ENCODE measurements at regions not wholly inside any gene's neighbourhood (a gene's known extent, or its start where the extent isn't known, plus 50 kb on each side); places are given as distances from the start of the nearest gene placed in this dataset.

DNA sequence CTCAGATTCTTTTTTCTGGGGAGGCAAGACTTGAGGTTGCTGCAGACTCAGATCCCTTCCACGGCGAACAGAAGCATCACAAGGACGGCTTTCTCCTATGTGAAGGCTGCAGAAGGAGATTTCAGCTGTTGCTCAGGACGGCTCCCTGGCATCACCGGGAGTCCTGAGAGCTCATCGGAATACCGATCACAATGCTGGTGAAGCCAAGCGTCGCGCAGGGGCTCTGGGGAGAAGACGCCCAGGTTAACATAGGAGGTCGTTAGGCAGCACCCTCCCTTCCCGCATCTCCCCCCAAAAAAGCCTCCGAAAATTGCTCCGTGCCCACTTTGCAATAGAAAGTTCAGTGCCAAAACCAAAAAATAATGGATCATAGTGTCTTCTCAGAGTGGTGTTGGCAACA lies 127.2 kb upstream of the TMEM132D start:
- Histone ChIP-seq H3K27me3 (no peaks in the 10 kb centered on the region), H3K4me3 (replicated peaks in 1 of 3) (no peak overlapping the region), H3K36me3 (no peaks in the 10 kb centered on the region), H3K9me3 (no peaks in the 10 kb centered on the region), H3K4me1 (no peaks in the 10 kb centered on the region), H3K27ac (no peak overlapping the region)
- TF ChIP-seq, protein P1, sequence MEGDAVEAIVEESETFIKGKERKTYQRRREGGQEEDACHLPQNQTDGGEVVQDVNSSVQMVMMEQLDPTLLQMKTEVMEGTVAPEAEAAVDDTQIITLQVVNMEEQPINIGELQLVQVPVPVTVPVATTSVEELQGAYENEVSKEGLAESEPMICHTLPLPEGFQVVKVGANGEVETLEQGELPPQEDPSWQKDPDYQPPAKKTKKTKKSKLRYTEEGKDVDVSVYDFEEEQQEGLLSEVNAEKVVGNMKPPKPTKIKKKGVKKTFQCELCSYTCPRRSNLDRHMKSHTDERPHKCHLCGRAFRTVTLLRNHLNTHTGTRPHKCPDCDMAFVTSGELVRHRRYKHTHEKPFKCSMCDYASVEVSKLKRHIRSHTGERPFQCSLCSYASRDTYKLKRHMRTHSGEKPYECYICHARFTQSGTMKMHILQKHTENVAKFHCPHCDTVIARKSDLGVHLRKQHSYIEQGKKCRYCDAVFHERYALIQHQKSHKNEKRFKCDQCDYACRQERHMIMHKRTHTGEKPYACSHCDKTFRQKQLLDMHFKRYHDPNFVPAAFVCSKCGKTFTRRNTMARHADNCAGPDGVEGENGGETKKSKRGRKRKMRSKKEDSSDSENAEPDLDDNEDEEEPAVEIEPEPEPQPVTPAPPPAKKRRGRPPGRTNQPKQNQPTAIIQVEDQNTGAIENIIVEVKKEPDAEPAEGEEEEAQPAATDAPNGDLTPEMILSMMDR (IDR thresholded peaks at IDR 0.05), result no peak
- TF ChIP-seq POLR2A (IDR thresholded peaks at IDR 0.05), result no peak
- WGBS, 2 donors, result 69% methylated on average over 15 of the region's 15 CpGs
- intact Hi-C loops (cut with DNase I), result no loop called here
- no peak for DNase-seq

DNA sequence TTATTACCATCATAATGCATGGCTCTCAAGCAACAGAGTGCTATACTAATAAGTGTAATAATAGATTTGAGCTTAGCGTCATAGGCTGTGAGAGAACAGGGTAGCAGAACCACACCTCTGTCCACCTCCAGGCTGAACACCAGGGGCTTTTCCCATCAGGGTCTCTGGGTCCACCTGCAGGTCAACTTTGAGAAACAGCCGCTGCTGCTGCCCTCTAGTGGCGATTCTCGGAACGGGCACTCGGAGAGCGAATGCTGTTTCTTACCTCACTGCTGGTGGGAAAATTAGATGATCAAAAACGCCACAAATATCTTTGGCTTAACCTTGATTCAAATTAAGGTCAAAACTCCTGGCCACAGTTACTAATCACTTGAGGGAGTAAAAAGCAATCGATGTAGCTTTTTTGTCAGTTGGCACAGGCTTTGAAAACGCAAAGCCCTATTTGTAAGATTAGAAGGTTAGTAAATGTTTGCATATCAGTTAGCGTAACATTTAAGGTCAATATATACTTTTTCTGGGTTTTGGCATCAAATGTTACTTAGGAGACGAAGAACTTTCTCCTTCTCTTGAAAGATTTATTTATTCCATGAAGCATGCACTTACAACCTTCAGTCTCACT lies 127.9 kb upstream of the TMEM132D start:
- H3K27me3 ChIP-seq, result no peaks in the 10 kb centered on the region
- peak; percentile 50 to 55 for DNase-seq
- 15 to 17% methylated on average over 12 of the region's 12 CpGs for WGBS, 2 donors

DNA sequence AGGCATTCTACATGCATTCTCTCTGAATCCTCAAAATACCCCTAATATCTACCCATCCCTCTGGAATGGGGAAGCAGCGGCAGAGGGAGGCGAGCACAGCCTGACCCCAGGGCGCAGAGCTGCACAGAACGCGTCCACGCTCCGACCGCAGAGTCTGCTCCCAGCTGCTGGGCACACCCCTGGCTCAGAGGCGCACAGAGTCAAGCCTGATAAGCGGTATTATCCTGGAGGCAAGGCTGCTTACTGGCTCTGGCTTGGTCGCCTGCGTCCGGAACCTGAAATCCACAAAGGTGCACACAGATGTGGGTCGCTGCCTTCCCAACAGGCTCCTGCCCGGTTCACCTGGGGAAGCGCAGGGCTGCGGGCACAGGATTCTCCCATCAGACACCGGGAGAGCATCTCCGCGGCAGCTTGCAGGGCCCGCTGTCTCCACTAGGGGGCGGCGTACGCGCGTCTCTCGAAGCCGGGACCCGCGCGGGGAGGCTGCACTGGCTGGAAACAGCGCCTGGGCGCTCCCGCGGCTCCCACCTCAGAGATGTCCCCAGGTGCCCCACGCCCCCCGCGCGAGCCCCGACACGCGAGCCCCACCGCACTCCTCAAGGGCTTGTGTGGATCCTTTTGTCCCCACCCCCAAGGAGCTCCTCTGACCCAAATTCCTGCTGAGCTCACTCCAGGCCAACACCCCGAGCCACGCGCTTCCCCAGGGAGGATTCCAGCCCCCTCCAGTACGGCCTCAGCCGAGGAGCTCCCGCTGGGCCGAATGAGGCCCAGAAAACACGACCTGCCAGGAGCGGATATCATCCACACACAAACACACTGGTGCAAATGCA lies 120.1 kb upstream of the FZD10 start:
- no peak overlapping the region for H3K4me3 ChIP-seq (replicated peaks in 1 of 3)
- no peaks in the 10 kb centered on the region for H3K4me1 ChIP-seq
- peak; percentile 29 to 37 for DNase-seq
- TF ChIP-seq, protein P1 (IDR thresholded peaks at IDR 0.05), result peak; percentile 43 to 87 (median 60)
- TF ChIP-seq POLR2A (IDR thresholded peaks at IDR 0.05), result no peak
- no peaks in the 10 kb centered on the region for H3K36me3 ChIP-seq
- no peaks in the 10 kb centered on the region for H3K9me3 ChIP-seq
- no peaks in the 10 kb centered on the region for H3K27me3 ChIP-seq
- no peak overlapping the region for H3K27ac ChIP-seq
- intact Hi-C loops (cut with DNase I), result no loop called here
- WGBS, 2 donors, result 17 to 26% methylated on average over 19 to 30 of the region's 52 CpGs

More for the DNA sequence above, 127.9 kb upstream of the TMEM132D start:
- H3K27ac ChIP-seq, result no peak overlapping the region
- no peaks in the 10 kb centered on the region for H3K36me3 ChIP-seq
- H3K9me3 ChIP-seq, result no peaks in the 10 kb centered on the region
- no peak overlapping the region for H3K4me3 ChIP-seq (replicated peaks in 1 of 3)
- no peaks in the 10 kb centered on the region for H3K4me1 ChIP-seq
- intact Hi-C loops (cut with DNase I), result no loop called here
- TF ChIP-seq, protein P1 (IDR thresholded peaks at IDR 0.05), result peak; percentile 39 to 91 (median 63)
- TF ChIP-seq POLR2A (IDR thresholded peaks at IDR 0.05), result no peak

GRCh38 chr12:130043685-130044406 lies 118.4 kb upstream of the FZD10 start:
- Histone ChIP-seq H3K4me1 (no peaks in the 10 kb centered on the region), H3K36me3 (no peaks in the 10 kb centered on the region), H3K27ac (no peak overlapping the region), H3K27me3 (no peaks in the 10 kb centered on the region), H3K4me3 (replicated peaks in 1 of 3) (no peak overlapping the region), H3K9me3 (no peaks in the 10 kb centered on the region)
- no peak for DNase-seq
- intact Hi-C loops (cut with DNase I), result no loop called here
- WGBS, 2 donors, result 73 to 74% methylated on average over 13 of the region's 13 CpGs
- TF ChIP-seq POLR2A (IDR thresholded peaks at IDR 0.05), result no peak
- TF ChIP-seq, protein P1 (IDR thresholded peaks at IDR 0.05), result no peak

Measured in thyroid gland (tissue), 4 donors.